A549 (cell line): ENCODE measurements at regions not wholly inside any gene's neighbourhood (a gene's known extent, or its start where the extent isn't known, plus 50 kb on each side); places are given as distances from the start of the nearest gene placed in this dataset.

Experiments
- CTCF ChIP-seq: fragments of >200 bp; sonication (Bioruptor Twin); formaldehyde crosslinking; IDR thresholded peaks from 3 replicates; pipeline ENCODE4 v1.5.1; 2016
- EP300 ChIP-seq, 2 experiments: fragments of >200 bp; sonication (Bioruptor Twin); formaldehyde crosslinking; IDR thresholded peaks; 2 replicates in 1 of 2; 3 replicates in 1 of 2; pipeline ENCODE4 v1.6.1; 2016 to 2017
- JUNB ChIP-seq: fragments of >200 bp; sonication (Bioruptor Twin); formaldehyde crosslinking; IDR thresholded peaks from 2 replicates; pipeline ENCODE4 v1.6.1; 2016
- PBX3 ChIP-seq: IDR thresholded peaks from 2 replicates; pipeline ENCODE4 v1.6.1; 2012
- POLR2A ChIP-seq: IDR thresholded peaks from 2 replicates; pipeline ENCODE4 v1.6.1; 2012; ENCODE audit warnings: mild to moderate bottlenecking, low read length
- RAD21 ChIP-seq, 2 experiments: fragments of >200 bp in 1 of 2; sonication (Bioruptor Twin) in 1 of 2; formaldehyde crosslinking in 1 of 2; IDR thresholded peaks in 1 of 2; conservative IDR thresholded peaks in 1 of 2; 2 replicates in 1 of 2; 3 replicates in 1 of 2; pipeline ENCODE4 v1.6.1; 2012 to 2018; ENCODE audit warnings: inconsistent platforms in 1 of 2
- REST ChIP-seq: fragments of 200-600 bp; sonication (generic); IDR thresholded peaks from 2 replicates; pipeline ENCODE4 v1.6.1; 2016; ENCODE audit warnings: antibody characterized with exemption, mild to moderate bottlenecking, moderate library complexity
- SMC3 ChIP-seq: fragments of >200 bp; sonication (Bioruptor Twin); formaldehyde crosslinking; IDR thresholded peaks from 3 replicates; pipeline ENCODE4 v1.6.1; 2018; ENCODE audit warnings: inconsistent platforms
- ZFP36 ChIP-seq: fragments of 450-650 bp; IDR thresholded peaks from 2 replicates; pipeline ENCODE4 v1.6.1; 2014; ENCODE audit warnings: borderline replicate concordance; ENCODE audit not compliant: partially characterized antibody
- ZNF302 ChIP-seq: fragments of 250-450 bp; sonication (Bioruptor Pico); IDR thresholded peaks from 2 replicates; pipeline ENCODE4 v1.9.0; 2021; ENCODE audit warnings: inconsistent platforms, mild to moderate bottlenecking, moderate library complexity

- TF ChIP-seq CTCF: no peak
- no peak for TF ChIP-seq PBX3
- TF ChIP-seq EP300 (IDR thresholded peaks at IDR 0.05): no peak
- TF ChIP-seq RAD21 (conservative IDR thresholded peaks at IDR 0.05 in 1 of 2, IDR thresholded peaks at IDR 0.05 in 1 of 2): no peak
- TF ChIP-seq JUNB: no peak
- no peak for TF ChIP-seq POLR2A
- TF ChIP-seq SMC3: no peak
- no peak for TF ChIP-seq REST
- no peak for TF ChIP-seq ZNF302 (CRISPR knock-in tag)
- TF ChIP-seq ZFP36: no peak
These were observed 137.2 kb upstream of the IQSEC1 start for GRCh38 chr3:13210221-13210975.
